Psoas muscle (tissue), 7 donors: ENCODE measurements at regions not wholly inside any gene's neighbourhood (a gene's known extent, or its start where the extent isn't known, plus 50 kb on each side); places are given as distances from the start of the nearest gene placed in this dataset.

ENCODE experiments used
- ATAC-seq, 4 donors: fragments of 200-7000 bp; cut with Tn5 transposase; one replicate each; pipeline ENCODE4 v1.9.1; 2020; ENCODE audit warnings: moderate library complexity in 3 of 4, mild to moderate bottlenecking in 2 of 4
- DNase-seq, 2 donors: peaks; one replicate each; pipeline ENCODE4 v3.0.0-alpha.2; 2020
- H3K27ac ChIP-seq: fragments of 200-600 bp; one replicate; pipeline ENCODE4 v1.8.0; 2022
- H3K27me3 ChIP-seq, 3 donors: fragments of 200-600 bp in 1 of 3; one replicate each; pipeline versions ENCODE4 v1.6.1 to v1.8.0; 2013 to 2022; ENCODE audit warnings: low read length in 2 of 3, mild to moderate bottlenecking in 2 of 3, moderate library complexity in 1 of 3; ENCODE audit not compliant: insufficient read depth in 3 of 3
- H3K36me3 ChIP-seq, 2 donors: fragments of 200-600 bp in 1 of 2; one replicate each; pipeline versions ENCODE4 v1.6.1 to v1.8.0; 2013 to 2022; ENCODE audit warnings: low read depth in 1 of 2, mild to moderate bottlenecking in 1 of 2, moderate library complexity in 1 of 2; ENCODE audit not compliant: insufficient read depth in 1 of 2
- H3K4me1 ChIP-seq: fragments of 200-600 bp; one replicate; pipeline ENCODE4 v1.8.0; 2022
- H3K4me3 ChIP-seq: fragments of 200-600 bp; one replicate; pipeline ENCODE4 v1.8.0; 2022; ENCODE audit warnings: mild to moderate bottlenecking
- H3K9me3 ChIP-seq: fragments of 200-600 bp; one replicate; pipeline ENCODE4 v1.8.0; 2022
- WGBS, 3 donors: extraction: QIAGEN DNeasy Blood & Tissue Kit; methylation state at CpG; one replicate each; pipeline versions ENCODE4 v1.1.6 to v1.1.7; 2013; 5-methylcytosine and 5-hydroxymethylcytosine counted together
- intact Hi-C, 2 donors: fragments of 100-400 bp; cut with DNase I; formaldehyde crosslinking; loops; one replicate each; pipeline versions ENCODE4 v1.11.0 to v1.14.2; 2022
- TF ChIP-seq, protein P1 (sequence below): fragments of 200-600 bp; IDR thresholded peaks from one replicate; pipeline ENCODE4 v1.8.0; 2022; ENCODE audit warnings: antibody characterized with exemption
- donor health status: healthy with polysubstance abuse.
- donor health status: DM: no; HTN: no; CAD: no; lungs with moderate emphysema.
- donor health status: Bipolar disorder and iron deficiency.
- donor health status: healthy.
- donor health status: DM: yes; HTN: yes; CAD: no.
- donor health status: DM: no; HTN: no; CAD: no.
- donor health status: DM: yes; HTN: yes; CAD: no.

DNA sequence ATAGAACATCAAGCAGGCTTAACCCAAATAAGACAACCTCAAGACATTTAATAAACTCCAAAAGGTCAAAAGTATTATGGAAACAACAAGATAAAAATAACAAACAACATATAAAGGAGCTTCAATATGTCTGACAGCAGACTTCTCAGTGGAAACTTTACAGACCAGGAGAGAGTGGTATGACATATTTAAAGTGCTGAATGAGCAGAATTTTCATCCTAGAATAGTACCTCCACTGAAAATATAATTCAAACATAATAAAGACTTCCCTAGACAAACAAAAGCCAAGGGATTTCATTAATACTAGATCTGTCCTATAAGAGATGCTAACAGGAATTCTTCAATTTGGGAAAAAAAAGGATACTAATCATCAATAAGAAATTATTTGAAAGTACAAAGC, 1005.0 kb downstream of the TMTC2 start:
- H3K9me3 ChIP-seq = no peaks in the 10 kb centered on the region
- TF ChIP-seq, protein P1, sequence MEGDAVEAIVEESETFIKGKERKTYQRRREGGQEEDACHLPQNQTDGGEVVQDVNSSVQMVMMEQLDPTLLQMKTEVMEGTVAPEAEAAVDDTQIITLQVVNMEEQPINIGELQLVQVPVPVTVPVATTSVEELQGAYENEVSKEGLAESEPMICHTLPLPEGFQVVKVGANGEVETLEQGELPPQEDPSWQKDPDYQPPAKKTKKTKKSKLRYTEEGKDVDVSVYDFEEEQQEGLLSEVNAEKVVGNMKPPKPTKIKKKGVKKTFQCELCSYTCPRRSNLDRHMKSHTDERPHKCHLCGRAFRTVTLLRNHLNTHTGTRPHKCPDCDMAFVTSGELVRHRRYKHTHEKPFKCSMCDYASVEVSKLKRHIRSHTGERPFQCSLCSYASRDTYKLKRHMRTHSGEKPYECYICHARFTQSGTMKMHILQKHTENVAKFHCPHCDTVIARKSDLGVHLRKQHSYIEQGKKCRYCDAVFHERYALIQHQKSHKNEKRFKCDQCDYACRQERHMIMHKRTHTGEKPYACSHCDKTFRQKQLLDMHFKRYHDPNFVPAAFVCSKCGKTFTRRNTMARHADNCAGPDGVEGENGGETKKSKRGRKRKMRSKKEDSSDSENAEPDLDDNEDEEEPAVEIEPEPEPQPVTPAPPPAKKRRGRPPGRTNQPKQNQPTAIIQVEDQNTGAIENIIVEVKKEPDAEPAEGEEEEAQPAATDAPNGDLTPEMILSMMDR = no peak
- H3K27ac ChIP-seq = no peak overlapping the region
- DNase-seq (no peak), ATAC-seq (no peak)
- no peaks in the 10 kb centered on the region for H3K27me3 ChIP-seq
- no peaks in the 10 kb centered on the region for H3K4me1 ChIP-seq
- no peaks in the 10 kb centered on the region for H3K36me3 ChIP-seq
- H3K4me3 ChIP-seq = no peak overlapping the region
- intact Hi-C loops = no loop called here

DNA sequence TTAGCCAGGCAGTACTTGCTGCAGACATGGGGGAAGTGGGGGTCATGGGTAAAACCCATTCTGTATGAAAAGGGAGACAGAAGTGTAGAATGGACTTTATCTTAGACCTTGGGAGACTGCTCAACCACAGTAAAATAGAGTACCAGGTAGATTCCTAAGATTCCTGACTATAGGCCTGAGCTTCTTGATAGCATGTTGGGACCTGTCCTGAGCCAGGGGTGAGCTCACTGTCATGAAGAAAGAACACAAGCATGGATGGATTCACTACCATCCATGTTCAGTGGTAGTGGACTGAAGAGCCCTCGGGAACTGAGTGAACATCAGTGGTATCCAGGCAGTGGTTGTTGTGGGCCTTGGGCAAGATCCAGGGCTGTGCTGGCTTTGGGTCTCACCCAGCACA, 1003.8 kb downstream of the TMTC2 start:
- Histone ChIP-seq H3K27me3 (no peaks in the 10 kb centered on the region), H3K4me1 (no peaks in the 10 kb centered on the region), H3K27ac (no peak overlapping the region), H3K4me3 (no peak overlapping the region), H3K9me3 (no peaks in the 10 kb centered on the region), H3K36me3 (no peaks in the 10 kb centered on the region)
- ATAC-seq (no peak), DNase-seq (no peak)
- intact Hi-C loops = no loop called here
- TF ChIP-seq, protein P1 = no peak
- WGBS, 3 donors = 86 to 90% (median 90%) methylated on average over 1 of the region's 1 CpG

DNA sequence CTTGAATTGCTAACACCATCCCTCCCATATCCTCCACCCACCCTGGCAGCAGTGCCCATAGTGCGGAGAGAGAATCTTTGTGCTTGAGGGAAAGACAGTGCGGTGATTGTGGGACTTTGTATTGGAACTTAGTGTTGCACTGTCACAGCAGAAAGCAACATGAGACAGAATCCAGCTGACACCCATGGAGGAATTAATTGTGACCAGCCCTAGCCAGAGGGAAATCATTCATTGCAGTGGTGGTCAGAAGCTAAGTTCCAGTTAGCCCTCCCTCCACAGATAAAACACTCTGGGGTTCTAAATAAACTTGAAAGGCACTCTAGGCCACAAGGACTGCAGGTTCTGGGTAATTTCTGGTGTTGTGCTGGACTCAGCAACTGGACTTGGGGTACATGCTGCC, 1002.6 kb downstream of the TMTC2 start:
- ATAC-seq (no peak), DNase-seq (no peak)
- Histone ChIP-seq H3K9me3 (no peaks in the 10 kb centered on the region), H3K27ac (no peak overlapping the region), H3K27me3 (no peaks in the 10 kb centered on the region), H3K4me3 (no peak overlapping the region), H3K36me3 (no peaks in the 10 kb centered on the region), H3K4me1 (no peaks in the 10 kb centered on the region)
- intact Hi-C loops = no loop called here
- TF ChIP-seq, protein P1 = no peak
- 93 to 96% (median 96%) methylated on average over 2 of the region's 2 CpGs for WGBS, 3 donors

DNA sequence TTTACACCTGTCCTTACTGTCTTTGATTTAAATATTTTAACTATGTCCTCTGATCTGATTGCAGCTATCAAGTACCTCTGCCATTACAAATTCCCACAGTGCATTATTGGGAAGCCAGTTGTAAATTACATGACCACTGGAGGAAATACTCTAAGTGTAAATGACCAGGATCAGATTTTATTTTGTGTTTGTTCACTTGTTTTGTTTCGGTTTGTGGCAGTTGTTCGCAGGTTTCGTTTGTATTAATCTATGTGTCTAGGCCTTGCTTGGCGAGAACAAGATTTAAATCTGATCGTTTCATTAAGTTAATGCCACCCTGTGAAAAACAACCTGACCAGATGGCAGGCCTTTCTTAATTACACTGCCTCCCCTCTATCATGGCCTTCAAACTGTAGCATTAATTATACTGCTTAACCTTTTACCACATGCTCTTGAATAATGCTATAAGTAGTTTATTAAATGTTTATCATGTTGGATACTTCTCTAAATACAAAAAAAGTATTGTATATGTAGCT, 990.1 kb downstream of the TMTC2 start:
- DNase-seq = no peak
- no peaks in the 10 kb centered on the region for H3K27me3 ChIP-seq
- H3K36me3 ChIP-seq = no peaks in the 10 kb centered on the region
- H3K27ac ChIP-seq = no peak overlapping the region
- H3K9me3 ChIP-seq = no peaks in the 10 kb centered on the region
- TF ChIP-seq, protein P1 = no peak
- WGBS, 3 donors = 83 to 90% (median 87%) methylated on average over 5 of the region's 5 CpGs
- intact Hi-C loops = no loop called here
- no peak for ATAC-seq
- no peak overlapping the region for H3K4me3 ChIP-seq
- H3K4me1 ChIP-seq = no peaks in the 10 kb centered on the region

DNA sequence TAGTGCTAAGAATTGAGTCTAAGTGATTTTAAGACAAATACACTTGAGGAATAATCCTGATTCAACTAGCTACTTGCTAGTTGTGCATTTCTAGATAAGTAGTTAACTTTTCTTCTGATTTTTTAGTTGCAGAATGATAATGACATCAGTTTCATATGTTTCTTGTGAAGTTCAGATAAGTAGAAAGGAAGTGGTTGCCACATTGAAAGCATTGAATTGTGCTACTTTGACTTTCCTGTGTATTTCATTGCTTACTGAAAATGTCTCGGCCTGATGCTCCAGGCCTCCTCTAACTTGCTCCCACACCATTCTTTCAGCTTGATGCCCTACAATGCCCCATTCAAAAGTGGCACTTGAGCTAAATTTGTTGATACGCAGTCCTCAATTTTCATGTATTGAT, 980.0 kb downstream of the TMTC2 start:
- WGBS, 3 donors = 66 to 67% (median 66%) methylated on average over 2 of the region's 2 CpGs
- TF ChIP-seq, protein P1 = no peak
- ATAC-seq (no peak), DNase-seq (no peak)
- Histone ChIP-seq H3K9me3 (no peaks in the 10 kb centered on the region), H3K36me3 (no peaks in the 10 kb centered on the region), H3K27me3 (no peaks in the 10 kb centered on the region), H3K27ac (no peak overlapping the region), H3K4me1 (no peaks in the 10 kb centered on the region), H3K4me3 (no peak overlapping the region)
- intact Hi-C loops = no loop called here
